GM12892 (cell line): ENCODE measurements at regions not wholly inside any gene's neighbourhood (a gene's known extent, or its start where the extent isn't known, plus 50 kb on each side); places are given as distances from the start of the nearest gene placed in this dataset.

ENCODE experiments used
- POLR2A ChIP-seq: IDR thresholded peaks from 2 replicates; pipeline ENCODE4 v1.6.1; 2011; ENCODE audit warnings: low read depth, low read length, control low read depth
- POLR2AphosphoS5 ChIP-seq: IDR thresholded peaks from 2 replicates; pipeline ENCODE4 v1.6.1; 2011; ENCODE audit warnings: low read depth, low read length, control low read depth
- TAF1 ChIP-seq: IDR thresholded peaks from 2 replicates; pipeline ENCODE4 v1.6.1; 2011; ENCODE audit warnings: low read depth, mild to moderate bottlenecking, control low read depth, low read length, borderline replicate concordance

DNA sequence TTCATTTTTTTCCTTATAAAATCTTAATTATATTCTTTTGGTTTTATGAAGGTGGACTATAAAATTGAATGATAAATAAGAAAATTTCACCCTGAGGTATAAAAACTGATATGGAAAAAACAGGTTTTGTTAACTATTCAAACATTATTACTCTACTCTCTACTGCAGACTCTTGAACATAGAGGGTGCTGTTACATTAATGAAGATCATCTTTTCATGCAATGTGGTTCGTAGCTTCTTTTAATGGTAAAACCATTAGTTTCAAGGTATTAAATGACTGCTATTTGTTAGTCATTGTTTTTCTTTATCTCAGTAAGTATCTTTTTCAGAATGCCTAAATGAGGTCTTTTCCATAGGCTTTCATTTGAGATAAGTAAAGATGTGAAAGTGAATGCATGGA is 510.4 kb downstream of the SLC16A7 start:
- TF ChIP-seq POLR2A: no peak
- TF ChIP-seq TAF1: no peak
- no peak for TF ChIP-seq POLR2AphosphoS5
